ENCODE measurements at regions not wholly inside any gene's neighbourhood (a gene's known extent, or its start where the extent isn't known, plus 50 kb on each side); places are given as distances from the start of the nearest gene placed in this dataset.
A peak's percentile ranks its signal among the peaks of the same experiment; 100 is the strongest.

- TF ChIP-seq, protein P1, sequence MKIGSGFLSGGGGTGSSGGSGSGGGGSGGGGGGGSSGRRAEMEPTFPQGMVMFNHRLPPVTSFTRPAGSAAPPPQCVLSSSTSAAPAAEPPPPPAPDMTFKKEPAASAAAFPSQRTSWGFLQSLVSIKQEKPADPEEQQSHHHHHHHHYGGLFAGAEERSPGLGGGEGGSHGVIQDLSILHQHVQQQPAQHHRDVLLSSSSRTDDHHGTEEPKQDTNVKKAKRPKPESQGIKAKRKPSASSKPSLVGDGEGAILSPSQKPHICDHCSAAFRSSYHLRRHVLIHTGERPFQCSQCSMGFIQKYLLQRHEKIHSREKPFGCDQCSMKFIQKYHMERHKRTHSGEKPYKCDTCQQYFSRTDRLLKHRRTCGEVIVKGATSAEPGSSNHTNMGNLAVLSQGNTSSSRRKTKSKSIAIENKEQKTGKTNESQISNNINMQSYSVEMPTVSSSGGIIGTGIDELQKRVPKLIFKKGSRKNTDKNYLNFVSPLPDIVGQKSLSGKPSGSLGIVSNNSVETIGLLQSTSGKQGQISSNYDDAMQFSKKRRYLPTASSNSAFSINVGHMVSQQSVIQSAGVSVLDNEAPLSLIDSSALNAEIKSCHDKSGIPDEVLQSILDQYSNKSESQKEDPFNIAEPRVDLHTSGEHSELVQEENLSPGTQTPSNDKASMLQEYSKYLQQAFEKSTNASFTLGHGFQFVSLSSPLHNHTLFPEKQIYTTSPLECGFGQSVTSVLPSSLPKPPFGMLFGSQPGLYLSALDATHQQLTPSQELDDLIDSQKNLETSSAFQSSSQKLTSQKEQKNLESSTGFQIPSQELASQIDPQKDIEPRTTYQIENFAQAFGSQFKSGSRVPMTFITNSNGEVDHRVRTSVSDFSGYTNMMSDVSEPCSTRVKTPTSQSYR (CRISPR knock-in tag; IDR thresholded peaks at IDR 0.05), result no peak
- no peak for TF ChIP-seq MXD4 (CRISPR knock-in tag; IDR thresholded peaks at IDR 0.05; ENCODE audit: borderline replicate concordance)
These were observed 196.5 kb upstream of the POU3F1 start (continued) for GRCh38 chr1:38243106-38243505.

DNA sequence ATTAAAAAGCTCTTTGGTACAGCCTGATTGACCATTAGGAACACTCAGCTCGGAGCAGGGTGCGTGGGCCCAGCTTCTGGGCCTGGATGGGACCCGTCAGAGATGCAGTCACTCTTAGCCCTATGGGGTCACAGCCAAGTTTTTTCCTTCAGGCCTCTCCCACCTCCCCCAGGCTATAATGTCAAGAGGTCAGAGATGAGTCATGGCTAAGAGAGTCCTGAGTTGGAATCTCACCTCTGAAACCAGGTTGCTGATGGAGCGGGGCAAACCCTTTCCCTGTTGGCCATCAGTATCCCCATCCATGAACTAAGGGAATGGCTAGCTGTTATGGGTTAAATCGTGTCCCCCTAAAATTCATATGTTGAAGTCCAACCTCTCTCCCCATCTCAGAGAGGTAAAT lies 195.9 kb upstream of the POU3F1 start:
- Mint-ChIP-seq H3K9me3 (no peaks in the 10 kb centered on the region), H3K27me3 (ENCODE audit: low read depth) (peaks cover 7% of the 10 kb centered on the region), H3K36me3 (no peaks in the 10 kb centered on the region), H3K27ac (no peak overlapping the region), H3K4me3 (no peak overlapping the region), H3K4me1 (peaks cover 44% of the 10 kb centered on the region)
- TF ChIP-seq ZNF121 (CRISPR knock-in tag; IDR thresholded peaks at IDR 0.05), result no peak
- no peak for TF ChIP-seq HMGXB4 (CRISPR knock-in tag; IDR thresholded peaks at IDR 0.05)
- TF ChIP-seq PRRX2 (CRISPR knock-in tag; IDR thresholded peaks at IDR 0.05), result no peak
- no peak for TF ChIP-seq TEAD1 (CRISPR knock-in tag; IDR thresholded peaks at IDR 0.05)
- no peak for TF ChIP-seq SOX15 (CRISPR knock-in tag; IDR thresholded peaks at IDR 0.05)
- no peak for TF ChIP-seq TP53 (CRISPR knock-in tag; IDR thresholded peaks at IDR 0.05)
- TF ChIP-seq MYBL2 (CRISPR knock-in tag; IDR thresholded peaks at IDR 0.05), result no peak
- TF ChIP-seq RELA (CRISPR knock-in tag; IDR thresholded peaks at IDR 0.05; ENCODE audit: borderline replicate concordance), result no peak
- DNase-seq (ENCODE audit: low spot score) (no peak), ATAC-seq (no peak)
- POLR2A ChIA-PET, result no interaction called here
- CTCF ChIA-PET, result no interaction called here

DNA sequence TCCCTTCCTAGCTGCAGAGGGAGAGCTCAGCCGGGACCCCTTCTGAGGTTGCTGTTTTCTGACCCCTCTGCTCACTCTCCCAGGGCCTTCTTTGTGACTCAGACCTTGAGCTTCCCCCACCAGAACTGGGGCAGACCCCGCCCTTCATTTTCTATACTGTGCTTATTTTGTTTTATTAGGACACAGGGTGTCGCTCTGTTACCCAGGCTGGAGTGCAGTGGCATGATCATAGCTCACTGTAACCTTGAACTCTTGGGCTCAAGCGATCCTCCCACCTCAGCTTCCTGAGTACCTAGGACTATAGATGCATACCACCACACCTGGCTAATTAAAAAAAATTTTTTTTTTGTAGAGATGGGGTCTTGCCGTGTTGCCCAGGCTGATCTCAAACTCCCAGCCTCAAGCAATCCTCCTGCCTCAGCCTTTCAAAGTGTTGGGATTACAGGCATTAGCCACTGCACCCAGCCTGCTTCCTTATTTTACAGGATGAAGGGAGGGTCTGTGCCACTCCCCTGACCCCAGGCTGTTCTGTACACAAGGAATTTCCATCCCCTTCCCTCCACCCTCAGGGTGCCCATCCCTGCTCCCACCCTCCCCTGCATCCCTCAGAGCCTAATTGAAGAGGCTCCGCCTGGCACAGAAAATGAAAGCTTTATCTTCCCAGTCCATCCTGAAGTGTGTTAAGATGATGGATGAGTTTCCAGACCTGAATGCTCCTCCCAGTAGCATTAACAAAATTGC lies 195.2 kb upstream of the POU3F1 start:
- ChIA-PET CTCF (no interaction called here), POLR2A (interaction anchor here (0.6 kb wide), 1 partner anchor 56 kb away, joined by 8 read pairs; no protein-coding TSS in a partner anchor)
- Mint-ChIP-seq H3K4me1 (peaks cover 37% of the 10 kb centered on the region), H3K9me3 (no peaks in the 10 kb centered on the region), H3K4me3 (no peak overlapping the region), H3K27me3 (ENCODE audit: low read depth) (peaks cover 5% of the 10 kb centered on the region), H3K36me3 (no peaks in the 10 kb centered on the region), H3K27ac (no peak overlapping the region)
- ATAC-seq (no peak), DNase-seq (ENCODE audit: low spot score) (no peak)
- TF ChIP-seq ZNF121 (CRISPR knock-in tag; IDR thresholded peaks at IDR 0.05), result peak; percentile 83
- no peak for TF ChIP-seq NR2C2 (CRISPR knock-in tag; IDR thresholded peaks at IDR 0.05)
- TF ChIP-seq TP53 (CRISPR knock-in tag; IDR thresholded peaks at IDR 0.05), result no peak
- TF ChIP-seq ZNF425 (CRISPR knock-in tag; conservative IDR thresholded peaks at IDR 0.05), result no peak
- no peak for TF ChIP-seq PRRX2 (CRISPR knock-in tag; IDR thresholded peaks at IDR 0.05)

GRCh38 chr1:38240618-38241017 lies 194.0 kb upstream of the POU3F1 start:
- POLR2A ChIA-PET, result no interaction called here
- no peak for ATAC-seq

More at GRCh38 chr1:38240618-38241017, 194.0 kb upstream of the POU3F1 start:
- H3K36me3 Mint-ChIP-seq, result no peaks in the 10 kb centered on the region
- H3K4me1 Mint-ChIP-seq, result peaks cover 38% of the 10 kb centered on the region
- H3K27me3 Mint-ChIP-seq (ENCODE audit: low read depth), result peaks cover 5% of the 10 kb centered on the region; the same call in 1 of the 2 replicates
- no peak overlapping the region for H3K27ac Mint-ChIP-seq
- no peak for DNase-seq (ENCODE audit: low spot score)
- CTCF ChIA-PET, result no interaction called here
- H3K4me3 Mint-ChIP-seq, result no peak overlapping the region
- TF ChIP-seq ZNF232 (CRISPR knock-in tag; IDR thresholded peaks at IDR 0.05), result no peak
- no peak for TF ChIP-seq NFYB (CRISPR knock-in tag; conservative IDR thresholded peaks at IDR 0.05; ENCODE audit: low read depth)
- TF ChIP-seq NR1H2 (CRISPR knock-in tag; IDR thresholded peaks at IDR 0.05), result no peak
- TF ChIP-seq SMAD4 (CRISPR knock-in tag; IDR thresholded peaks at IDR 0.05), result no peak
- TF ChIP-seq IRF1 (CRISPR knock-in tag; IDR thresholded peaks at IDR 0.05), result no peak
- TF ChIP-seq ELF4 (CRISPR knock-in tag; IDR thresholded peaks at IDR 0.05; ENCODE audit: low read depth), result no peak
- no peak for TF ChIP-seq ZNF423 (CRISPR knock-in tag; IDR thresholded peaks at IDR 0.05)
- TF ChIP-seq EMX1 (CRISPR knock-in tag; IDR thresholded peaks at IDR 0.05), result no peak
- TF ChIP-seq CREB1 (CRISPR knock-in tag; IDR thresholded peaks at IDR 0.05), result no peak
- TF ChIP-seq ATF2 (CRISPR knock-in tag; IDR thresholded peaks at IDR 0.05; ENCODE audit: borderline replicate concordance, low read depth), result no peak
- H3K9me3 Mint-ChIP-seq, result no peaks in the 10 kb centered on the region

Data from WTC11 (cell line).